Endodermal cell (in vitro differentiated cells): ENCODE measurements at regions not wholly inside any gene's neighbourhood (a gene's known extent, or its start where the extent isn't known, plus 50 kb on each side); places are given as distances from the start of the nearest gene placed in this dataset.

Experiments
- DNase-seq: peaks from one replicate; pipeline ENCODE4 v3.0.0-alpha.2; 2017
- H3K27ac ChIP-seq: 2 replicates; pipeline ENCODE4 v1.5.1; 2013; ENCODE audit warnings: mild to moderate bottlenecking, low read depth, low read length, moderate library complexity
- H3K27me3 ChIP-seq: 2 replicates; pipeline ENCODE4 v1.6.1; 2013; ENCODE audit warnings: mild to moderate bottlenecking, low read length, moderate library complexity; ENCODE audit not compliant: insufficient read depth, control insufficient read depth, poor library complexity, severe bottlenecking
- H3K36me3 ChIP-seq: 2 replicates; pipeline ENCODE4 v1.7.0; 2013; ENCODE audit warnings: mild to moderate bottlenecking, low read length, moderate library complexity; ENCODE audit not compliant: control insufficient read depth, insufficient read depth
- H3K4me1 ChIP-seq: one replicate; pipeline ENCODE4 v1.7.0; 2013; ENCODE audit warnings: low read length; ENCODE audit not compliant: control insufficient read depth, insufficient read depth
- H3K4me3 ChIP-seq: 2 replicates; pipeline ENCODE4 v1.5.1; 2013; ENCODE audit warnings: mild to moderate bottlenecking, low read length, moderate library complexity
- H3K9ac ChIP-seq: 2 replicates; pipeline ENCODE4 v1.6.1; 2013; ENCODE audit warnings: mild to moderate bottlenecking, low read length, moderate library complexity; ENCODE audit not compliant: poor library complexity, severe bottlenecking; ENCODE audit errors: extremely low read depth
- H3K9me3 ChIP-seq: 2 replicates; pipeline ENCODE4 v1.6.1; 2013; ENCODE audit warnings: mild to moderate bottlenecking, low read length, moderate library complexity; ENCODE audit not compliant: control insufficient read depth
- H3K27ac Mint-ChIP-seq: 2 replicates; pipeline ENCODE4 v1.8.0; 2020; ENCODE audit warnings: mixed read lengths
- H3K27me3 Mint-ChIP-seq: 2 replicates; pipeline ENCODE4 v1.8.0; 2021; ENCODE audit warnings: mild to moderate bottlenecking, mixed read lengths; ENCODE audit not compliant: insufficient read depth
- H3K36me3 Mint-ChIP-seq: 2 replicates; pipeline ENCODE4 v1.8.0; 2020; ENCODE audit warnings: low read depth, mixed read lengths
- H3K4me1 Mint-ChIP-seq: 2 replicates; pipeline ENCODE4 v1.8.0; 2020; ENCODE audit warnings: mixed read lengths
- H3K4me3 Mint-ChIP-seq: 2 replicates; pipeline ENCODE4 v1.8.0; 2020; ENCODE audit warnings: mild to moderate bottlenecking, moderate library complexity, mixed read lengths
- H3K9me3 Mint-ChIP-seq: 2 replicates; pipeline ENCODE4 v1.8.0; 2020; ENCODE audit warnings: mild to moderate bottlenecking, mixed read lengths
- CTCF ChIP-seq: fragments of 200-600 bp; sonication (generic); conservative IDR thresholded peaks from 2 replicates; pipeline ENCODE4 v1.5.0; 2021; ENCODE audit warnings: antibody characterized with exemption, mild to moderate bottlenecking
- WGBS, 2 experiments: methylation state at CpG; one replicate each; pipeline versions ENCODE4 v1.1.5 to v1.1.7; 2013; ENCODE audit warnings: missing lambda C conversion rate in 2 of 2, mixed read lengths in 1 of 2; ENCODE audit not compliant: insufficient coverage in 1 of 2, insufficient read length in 1 of 2; 5-methylcytosine and 5-hydroxymethylcytosine counted together

- DNase-seq = no peak
- Mint-ChIP-seq H3K27me3 (no peaks in the 10 kb centered on the region), H3K4me1 (no peaks in the 10 kb centered on the region), H3K27ac (no peak overlapping the region), H3K36me3 (no peaks in the 10 kb centered on the region), H3K9me3 (peaks cover 11% of the 10 kb centered on the region), H3K4me3 (no peak overlapping the region)
- Histone ChIP-seq H3K4me3 (no peak overlapping the region), H3K9ac (no peak overlapping the region), H3K36me3 (no peaks in the 10 kb centered on the region), H3K27me3 (no peaks in the 10 kb centered on the region), H3K27ac (no peak overlapping the region), H3K9me3 (no peaks in the 10 kb centered on the region), H3K4me1 (no peaks in the 10 kb centered on the region)
- TF ChIP-seq CTCF = no peak
Observed at GRCh38 chr6:100996409-100996808, 115.3 kb upstream of the ASCC3 start.

- no peak overlapping the region for H3K9ac ChIP-seq
- no peak overlapping the region for H3K4me3 Mint-ChIP-seq
- no peak overlapping the region for H3K27ac ChIP-seq
- H3K9me3 ChIP-seq = peaks cover 7% of the 10 kb centered on the region
- H3K27me3 ChIP-seq = no peaks in the 10 kb centered on the region
- no peak overlapping the region for H3K27ac Mint-ChIP-seq
- no peaks in the 10 kb centered on the region for H3K4me1 Mint-ChIP-seq
- 94 to 100% methylated on average over 1 to 3 of the region's 3 CpGs for WGBS, 2 experiments
- no peaks in the 10 kb centered on the region for H3K9me3 Mint-ChIP-seq
- no peak overlapping the region for H3K4me3 ChIP-seq
- H3K27me3 Mint-ChIP-seq = no peaks in the 10 kb centered on the region
- TF ChIP-seq CTCF = no peak
- no peak for DNase-seq
- no peaks in the 10 kb centered on the region for H3K36me3 ChIP-seq
- no peaks in the 10 kb centered on the region for H3K4me1 ChIP-seq
- H3K36me3 Mint-ChIP-seq = no peaks in the 10 kb centered on the region
Observed at GRCh38 chr6:100998111-100998510, 117.0 kb upstream of the ASCC3 start.

GRCh38 chr6:100999034-100999597 lies 118.0 kb upstream of the ASCC3 start:
- no peak overlapping the region for H3K4me3 ChIP-seq
- no peaks in the 10 kb centered on the region for H3K36me3 ChIP-seq
- no peaks in the 10 kb centered on the region for H3K27me3 ChIP-seq
- DNase-seq = no peak
- H3K4me1 ChIP-seq = no peaks in the 10 kb centered on the region
- Mint-ChIP-seq H3K36me3 (no peaks in the 10 kb centered on the region), H3K4me1 (no peaks in the 10 kb centered on the region), H3K9me3 (peaks cover 3% of the 10 kb centered on the region), H3K27ac (no peak overlapping the region), H3K4me3 (no peak overlapping the region), H3K27me3 (no peaks in the 10 kb centered on the region)
- TF ChIP-seq CTCF = no peak
- 74 to 82% methylated on average over 2 of the region's 2 CpGs for WGBS, 2 experiments
- no peak overlapping the region for H3K27ac ChIP-seq
- peaks cover 9% of the 10 kb centered on the region for H3K9me3 ChIP-seq
- no peak overlapping the region for H3K9ac ChIP-seq
